Esophagus squamous epithelium (tissue), 4 donors: ENCODE measurements at regions not wholly inside any gene's neighbourhood (a gene's known extent, or its start where the extent isn't known, plus 50 kb on each side); places are given as distances from the start of the nearest gene placed in this dataset.

Source experiments
- CTCF ChIP-seq, 6 experiments: fragments of 450-650 bp in 4 of 6; fragments of 200-600 bp in 2 of 6; sonication (generic) in 2 of 6; IDR thresholded peaks; one replicate each; pipeline ENCODE4 v1.5.1; 2016 to 2019; ENCODE audit warnings: antibody characterized with exemption in 6 of 6, mild to moderate bottlenecking in 4 of 6, moderate library complexity in 4 of 6
- POLR2A ChIP-seq, 4 donors: fragments of 450-650 bp; IDR thresholded peaks; one replicate each; pipeline ENCODE4 v1.6.1; 2017; ENCODE audit warnings: antibody characterized with exemption in 4 of 4, mild to moderate bottlenecking in 4 of 4, moderate library complexity in 3 of 4

GRCh38 chr18:78561757-78562510 lies 417.7 kb upstream of the SALL3 start:
- TF ChIP-seq CTCF (IDR thresholded peaks at IDR 0.05) = no peak
- TF ChIP-seq POLR2A (IDR thresholded peaks at IDR 0.05) = no peak
